ENCODE measurements at regions not wholly inside any gene's neighbourhood (a gene's known extent, or its start where the extent isn't known, plus 50 kb on each side); places are given as distances from the start of the nearest gene placed in this dataset.

GRCh38 chr5:58151414-58151813 is 308.5 kb downstream of the PLK2 start:
- TF ChIP-seq, protein P1, sequence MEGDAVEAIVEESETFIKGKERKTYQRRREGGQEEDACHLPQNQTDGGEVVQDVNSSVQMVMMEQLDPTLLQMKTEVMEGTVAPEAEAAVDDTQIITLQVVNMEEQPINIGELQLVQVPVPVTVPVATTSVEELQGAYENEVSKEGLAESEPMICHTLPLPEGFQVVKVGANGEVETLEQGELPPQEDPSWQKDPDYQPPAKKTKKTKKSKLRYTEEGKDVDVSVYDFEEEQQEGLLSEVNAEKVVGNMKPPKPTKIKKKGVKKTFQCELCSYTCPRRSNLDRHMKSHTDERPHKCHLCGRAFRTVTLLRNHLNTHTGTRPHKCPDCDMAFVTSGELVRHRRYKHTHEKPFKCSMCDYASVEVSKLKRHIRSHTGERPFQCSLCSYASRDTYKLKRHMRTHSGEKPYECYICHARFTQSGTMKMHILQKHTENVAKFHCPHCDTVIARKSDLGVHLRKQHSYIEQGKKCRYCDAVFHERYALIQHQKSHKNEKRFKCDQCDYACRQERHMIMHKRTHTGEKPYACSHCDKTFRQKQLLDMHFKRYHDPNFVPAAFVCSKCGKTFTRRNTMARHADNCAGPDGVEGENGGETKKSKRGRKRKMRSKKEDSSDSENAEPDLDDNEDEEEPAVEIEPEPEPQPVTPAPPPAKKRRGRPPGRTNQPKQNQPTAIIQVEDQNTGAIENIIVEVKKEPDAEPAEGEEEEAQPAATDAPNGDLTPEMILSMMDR (IDR thresholded peaks at IDR 0.05; ENCODE audit: borderline replicate concordance, extremely low read depth, low read length, poor library complexity, severe bottlenecking), result no peak
- TF ChIP-seq EZH2 (IDR thresholded peaks at IDR 0.05; ENCODE audit: borderline replicate concordance, low read depth, low read length, severe bottlenecking), result no peak
